HG02642 (cell line): ENCODE measurements at regions not wholly inside any gene's neighbourhood (a gene's known extent, or its start where the extent isn't known, plus 50 kb on each side); places are given as distances from the start of the nearest gene placed in this dataset.

Experiments used
- ATAC-seq: cut with Tn5 transposase; IDR thresholded peaks from one replicate; pipeline ENCODE4 v1.9.1; 2021; ENCODE audit warnings: mild to moderate bottlenecking; ENCODE audit not compliant: unreplicated experiment, poor library complexity

GRCh38 chr1:96962216-96962615 lies 240.6 kb downstream of the PTBP2 start:
- ATAC-seq = no peak

GRCh38 chr1:96962751-96963211 lies 241.2 kb downstream of the PTBP2 start:
- ATAC-seq = no peak

- ATAC-seq = no peak
Measured at GRCh38 chr1:96964761-96965160, 243.2 kb downstream of the PTBP2 start.

- peak; percentile 92 for ATAC-seq
Measured at GRCh38 chr1:96966536-96967138, 245.1 kb downstream of the PTBP2 start.

GRCh38 chr1:96967311-96967710 lies 245.7 kb downstream of the PTBP2 start:
- no peak for ATAC-seq

GRCh38 chr1:96968541-96968940 lies 247.0 kb downstream of the PTBP2 start:
- no peak for ATAC-seq

GRCh38 chr1:96968983-96969382 lies 247.4 kb downstream of the PTBP2 start:
- no peak for ATAC-seq

- no peak for ATAC-seq
Measured at GRCh38 chr1:96969656-96970163, 248.1 kb downstream of the PTBP2 start.

- no peak for ATAC-seq
Measured at GRCh38 chr1:96971439-96971838, 249.9 kb downstream of the PTBP2 start.

GRCh38 chr1:96971849-96972602 lies 250.4 kb downstream of the PTBP2 start:
- ATAC-seq = no peak

- no peak for ATAC-seq
Measured at GRCh38 chr1:96973605-96974004, 252.0 kb downstream of the PTBP2 start.

GRCh38 chr1:96978444-96978843 lies 256.9 kb downstream of the PTBP2 start:
- no peak for ATAC-seq

- ATAC-seq = no peak
Measured at GRCh38 chr1:96978901-96979300, 257.3 kb downstream of the PTBP2 start.

GRCh38 chr1:96979304-96980268 lies 258.0 kb downstream of the PTBP2 start:
- ATAC-seq = no peak

GRCh38 chr1:96980448-96980847 lies 258.9 kb downstream of the PTBP2 start:
- ATAC-seq = no peak

GRCh38 chr1:96981181-96981580 lies 259.6 kb downstream of the PTBP2 start:
- ATAC-seq = no peak

- no peak for ATAC-seq
Measured at GRCh38 chr1:96982118-96982517, 260.5 kb downstream of the PTBP2 start.

GRCh38 chr1:96983866-96984265 lies 262.3 kb downstream of the PTBP2 start:
- ATAC-seq = no peak

GRCh38 chr1:96987186-96987703 lies 265.7 kb downstream of the PTBP2 start:
- ATAC-seq = no peak

GRCh38 chr1:96989302-96989701 lies 267.7 kb downstream of the PTBP2 start:
- ATAC-seq = no peak
